ENCODE measurements at regions not wholly inside any gene's neighbourhood (a gene's known extent, or its start where the extent isn't known, plus 50 kb on each side); places are given as distances from the start of the nearest gene placed in this dataset.

DNA sequence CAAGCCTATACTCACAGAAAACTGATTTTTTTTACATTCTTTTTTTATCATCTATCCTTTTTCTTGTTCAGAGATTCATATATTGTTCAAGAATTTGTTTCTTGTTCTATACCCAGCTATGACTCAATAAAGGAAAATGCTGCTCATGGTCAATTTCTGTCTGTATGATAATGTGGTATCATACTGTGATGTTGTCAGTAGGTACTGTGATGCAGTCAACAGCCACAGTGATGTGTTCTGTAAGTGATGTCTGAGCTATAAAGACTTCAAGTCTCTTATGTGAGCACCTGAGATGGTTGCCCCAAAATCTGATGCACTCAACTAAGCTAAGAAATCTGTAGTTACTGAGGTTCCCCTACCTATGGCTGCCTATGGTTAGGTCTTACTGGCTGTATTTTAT, 294.2 kb upstream of the GRIN3A start:
- no peak for TF ChIP-seq EZH2phosphoT487 (IDR thresholded peaks at IDR 0.05)
- TF ChIP-seq, protein P1, sequence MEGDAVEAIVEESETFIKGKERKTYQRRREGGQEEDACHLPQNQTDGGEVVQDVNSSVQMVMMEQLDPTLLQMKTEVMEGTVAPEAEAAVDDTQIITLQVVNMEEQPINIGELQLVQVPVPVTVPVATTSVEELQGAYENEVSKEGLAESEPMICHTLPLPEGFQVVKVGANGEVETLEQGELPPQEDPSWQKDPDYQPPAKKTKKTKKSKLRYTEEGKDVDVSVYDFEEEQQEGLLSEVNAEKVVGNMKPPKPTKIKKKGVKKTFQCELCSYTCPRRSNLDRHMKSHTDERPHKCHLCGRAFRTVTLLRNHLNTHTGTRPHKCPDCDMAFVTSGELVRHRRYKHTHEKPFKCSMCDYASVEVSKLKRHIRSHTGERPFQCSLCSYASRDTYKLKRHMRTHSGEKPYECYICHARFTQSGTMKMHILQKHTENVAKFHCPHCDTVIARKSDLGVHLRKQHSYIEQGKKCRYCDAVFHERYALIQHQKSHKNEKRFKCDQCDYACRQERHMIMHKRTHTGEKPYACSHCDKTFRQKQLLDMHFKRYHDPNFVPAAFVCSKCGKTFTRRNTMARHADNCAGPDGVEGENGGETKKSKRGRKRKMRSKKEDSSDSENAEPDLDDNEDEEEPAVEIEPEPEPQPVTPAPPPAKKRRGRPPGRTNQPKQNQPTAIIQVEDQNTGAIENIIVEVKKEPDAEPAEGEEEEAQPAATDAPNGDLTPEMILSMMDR (IDR thresholded peaks at IDR 0.05), result no peak
- TF ChIP-seq EZH2 (IDR thresholded peaks at IDR 0.05), result no peak

All from neural progenitor cell (in vitro differentiated cells).